OCI-LY1 (cell line): ENCODE measurements at regions not wholly inside any gene's neighbourhood (a gene's known extent, or its start where the extent isn't known, plus 50 kb on each side); places are given as distances from the start of the nearest gene placed in this dataset.
"Not testable (repeated sequence)": the region's sequence is repeated elsewhere in the genome, so short reads cannot be mapped to it uniquely, and the experiment has no call there.

Experiments
- H2AFZ ChIP-seq: fragments of 200-600 bp; sonication (generic), shearing (Covaris generic); 2 replicates; pipeline ENCODE4 v1.6.0; 2014; ENCODE audit warnings: antibody characterized with exemption, mild to moderate bottlenecking, low read length
- H3F3A ChIP-seq: fragments of 200-600 bp; sonication (generic), shearing (Covaris generic); 2 replicates; pipeline ENCODE4 v1.6.0; 2014; ENCODE audit warnings: mild to moderate bottlenecking, antibody characterized with exemption, low read length, moderate library complexity; ENCODE audit not compliant: insufficient read depth
- H3K27ac ChIP-seq: fragments of 200-600 bp; sonication (generic); 2 replicates; pipeline ENCODE4 v1.5.1; 2014; ENCODE audit warnings: low read length, mixed run types, mild to moderate bottlenecking, low read depth; ENCODE audit not compliant: poor library complexity, severe bottlenecking
- H3K27me3 ChIP-seq: fragments of 200-600 bp; sonication (generic); 2 replicates; pipeline ENCODE4 v1.6.0; 2014; ENCODE audit warnings: antibody characterized with exemption, mild to moderate bottlenecking, low read length, moderate library complexity; ENCODE audit not compliant: insufficient read depth
- H3K36me3 ChIP-seq: fragments of 200-600 bp; sonication (generic); 2 replicates; pipeline ENCODE4 v1.6.1; 2014; ENCODE audit warnings: mild to moderate bottlenecking, antibody characterized with exemption, low read length, moderate library complexity, mixed read lengths; ENCODE audit not compliant: insufficient read depth
- H3K4me1 ChIP-seq: fragments of 200-600 bp; sonication (generic); 2 replicates; pipeline ENCODE4 v1.5.1; 2014; ENCODE audit warnings: mild to moderate bottlenecking, low read length, moderate library complexity; ENCODE audit not compliant: insufficient read depth, severe bottlenecking
- H3K4me2 ChIP-seq: fragments of 200-600 bp; sonication (generic), shearing (Covaris generic); 2 replicates; pipeline ENCODE4 v1.6.1; 2014; ENCODE audit warnings: low read length
- H3K4me3 ChIP-seq: fragments of 200-600 bp; sonication (generic); 2 replicates; pipeline ENCODE4 v1.5.1; 2014; ENCODE audit warnings: low read length, low read depth, mild to moderate bottlenecking, mixed read lengths; ENCODE audit not compliant: poor library complexity, severe bottlenecking
- H3K79me2 ChIP-seq: fragments of 200-600 bp; shearing (Covaris generic); 2 replicates; pipeline ENCODE4 v1.6.1; 2016; ENCODE audit warnings: mixed run types, low read length, mixed read lengths; ENCODE audit not compliant: insufficient read depth
- H3K9ac ChIP-seq: fragments of 200-600 bp; sonication (generic), shearing (Covaris generic); 2 replicates; pipeline ENCODE4 v1.6.1; 2014; ENCODE audit warnings: mild to moderate bottlenecking, low read length, mixed read lengths
- H3K9me2 ChIP-seq: fragments of 200-600 bp; sonication (generic), shearing (Covaris generic); 2 replicates; pipeline ENCODE4 v1.6.1; 2014; ENCODE audit warnings: low read depth, mild to moderate bottlenecking, low read length, mixed read lengths
- H3K9me3 ChIP-seq: fragments of 200-600 bp; shearing (Covaris generic); 2 replicates; pipeline ENCODE4 v1.6.1; 2014; ENCODE audit warnings: low read length, mixed read lengths
- H4K20me1 ChIP-seq: fragments of 200-600 bp; sonication (generic), shearing (Covaris generic); 2 replicates; pipeline ENCODE4 v1.6.0; 2016; ENCODE audit warnings: mild to moderate bottlenecking, low read length; ENCODE audit not compliant: insufficient read depth
- CTCF ChIP-seq: fragments of 200-600 bp; sonication (generic), shearing (Covaris generic); IDR thresholded peaks from 2 replicates; pipeline ENCODE4 v1.5.1; 2017; ENCODE audit warnings: mild to moderate bottlenecking, antibody characterized with exemption, low read length, moderate library complexity, mixed read lengths
- EZH2 ChIP-seq: fragments of 200-600 bp; sonication (generic), shearing (Covaris generic); IDR thresholded peaks from 2 replicates; pipeline ENCODE4 v1.8.0; 2017; ENCODE audit warnings: borderline replicate concordance, mixed run types, mild to moderate bottlenecking, antibody characterized with exemption, low read length, moderate library complexity, mixed read lengths

- Histone ChIP-seq H3K27ac (no peak overlapping the region), H3K36me3 (no peaks in the 10 kb centered on the region), H3K9me2 (no peaks in the 10 kb centered on the region), H3K4me1 (no peaks in the 10 kb centered on the region), H3K9ac (no peak overlapping the region), H3K9me3 (no peaks in the 10 kb centered on the region), H3K79me2 (no peaks in the 10 kb centered on the region), H3F3A (no peaks in the 10 kb centered on the region), H3K4me2 (no peak overlapping the region), H2AFZ (no peak overlapping the region), H3K4me3 (no peak overlapping the region), H3K27me3 (no peaks in the 10 kb centered on the region), H4K20me1 (no peaks in the 10 kb centered on the region)
- TF ChIP-seq CTCF (no peak), EZH2 (no peak)
These were observed 357.8 kb downstream of the CETN3 start for GRCh38 chr5:90051756-90052155.

DNA sequence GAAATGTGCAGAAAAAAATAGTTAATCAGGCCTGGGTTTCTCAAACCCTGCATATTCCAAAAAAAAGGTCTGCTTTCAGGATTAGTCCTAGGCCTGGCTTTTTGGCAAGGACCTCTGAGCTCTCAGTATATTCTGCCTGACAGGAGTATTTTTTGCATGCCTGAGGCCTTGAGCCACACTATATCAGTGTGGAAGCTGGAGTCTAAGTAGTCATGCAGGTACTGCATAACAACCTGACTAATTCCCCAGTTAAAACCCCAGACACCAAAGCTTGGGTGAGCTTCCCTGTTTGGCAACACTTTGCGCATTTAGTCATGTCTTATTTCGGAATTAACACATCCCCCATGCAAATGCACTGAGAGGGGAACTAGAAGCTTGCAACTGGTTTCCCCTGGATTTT, 359.5 kb downstream of the CETN3 start:
- Histone ChIP-seq H3K4me3 (no peak overlapping the region), H2AFZ (no peak overlapping the region), H3K27ac (no peak overlapping the region), H4K20me1 (no peaks in the 10 kb centered on the region), H3K9ac (no peak overlapping the region), H3K36me3 (no peaks in the 10 kb centered on the region), H3K4me1 (no peaks in the 10 kb centered on the region), H3F3A (no peaks in the 10 kb centered on the region), H3K4me2 (no peak overlapping the region), H3K27me3 (no peaks in the 10 kb centered on the region), H3K9me2 (no peaks in the 10 kb centered on the region), H3K9me3 (no peaks in the 10 kb centered on the region), H3K79me2 (no peaks in the 10 kb centered on the region)
- no peak for TF ChIP-seq CTCF
- TF ChIP-seq EZH2, result no peak

DNA sequence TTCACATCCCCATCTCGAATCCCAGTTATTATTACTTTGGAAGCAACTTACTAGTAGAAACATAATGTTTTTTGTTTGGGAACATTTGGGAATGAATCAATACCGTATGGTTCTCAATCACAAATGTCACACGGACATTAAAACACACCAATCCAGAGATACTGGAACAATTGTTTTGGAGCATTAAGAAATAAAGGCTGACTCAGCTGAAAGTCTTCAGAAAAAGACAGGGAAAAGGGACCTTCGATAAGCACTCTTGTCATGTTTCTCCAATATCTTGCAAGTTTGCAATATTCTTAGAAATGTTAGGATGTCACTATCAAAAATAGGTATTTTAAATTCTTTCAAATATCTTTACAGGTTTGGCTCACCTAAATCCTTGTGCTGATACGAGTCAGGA, 362.4 kb downstream of the CETN3 start:
- Histone ChIP-seq H3K9me2 (no peaks in the 10 kb centered on the region), H3K4me2 (no peak overlapping the region), H3K27ac (no peak overlapping the region), H3K9ac (no peak overlapping the region), H4K20me1 (no peaks in the 10 kb centered on the region), H3K79me2 (no peaks in the 10 kb centered on the region), H3K4me3 (no peak overlapping the region), H2AFZ (no peak overlapping the region), H3K36me3 (no peaks in the 10 kb centered on the region), H3K27me3 (no peaks in the 10 kb centered on the region), H3F3A (no peaks in the 10 kb centered on the region), H3K9me3 (no peaks in the 10 kb centered on the region), H3K4me1 (no peaks in the 10 kb centered on the region)
- TF ChIP-seq CTCF, result no peak
- no peak for TF ChIP-seq EZH2

DNA sequence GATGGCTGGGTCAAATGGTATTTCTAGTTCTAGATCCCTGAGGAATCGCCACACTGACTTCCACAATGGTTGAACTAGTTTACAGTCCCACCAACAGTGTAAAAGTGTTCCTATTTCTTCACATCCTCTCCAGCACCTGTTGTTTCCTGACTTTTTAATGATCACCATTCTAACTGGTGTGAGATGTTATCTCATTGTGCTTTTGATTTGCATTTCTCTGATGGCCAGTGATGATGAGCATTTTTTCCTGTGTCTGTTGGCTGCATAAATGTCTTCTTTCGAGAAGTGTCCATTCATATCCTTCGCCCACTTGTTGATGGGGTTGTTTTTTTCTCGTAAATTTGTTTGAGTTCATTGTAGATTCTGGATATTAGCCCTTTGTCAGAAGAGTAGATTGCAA, 369.5 kb downstream of the CETN3 start:
- H3K9me2 ChIP-seq, H3K4me3 ChIP-seq, H3K36me3 ChIP-seq, H3K9ac ChIP-seq, H3K27ac ChIP-seq, H3K79me2 ChIP-seq, H3F3A ChIP-seq, H3K9me3 ChIP-seq, H2AFZ ChIP-seq, H3K4me1 ChIP-seq, H3K27me3 ChIP-seq, H4K20me1 ChIP-seq, H3K4me2 ChIP-seq: not testable (repeated sequence)
